ENCODE measurements at regions not wholly inside any gene's neighbourhood (a gene's known extent, or its start where the extent isn't known, plus 50 kb on each side); places are given as distances from the start of the nearest gene placed in this dataset.

- Mint-ChIP-seq H3K4me3 (no peak overlapping the region), H3K9me3 (peaks cover 14% of the 10 kb centered on the region), H3K4me1 (peaks cover 3% of the 10 kb centered on the region), H3K27me3 (ENCODE audit: low read depth) (no peaks in the 10 kb centered on the region), H3K36me3 (peaks cover 11% of the 10 kb centered on the region), H3K27ac (no peak overlapping the region)
- no peak for TF ChIP-seq ZNF263 (CRISPR knock-in tag; IDR thresholded peaks at IDR 0.05; ENCODE audit: low read depth)
- no peak for TF ChIP-seq IRF1 (CRISPR knock-in tag; IDR thresholded peaks at IDR 0.05)
- no peak for TF ChIP-seq ELF4 (CRISPR knock-in tag; IDR thresholded peaks at IDR 0.05; ENCODE audit: low read depth)
- no peak for TF ChIP-seq ZNF532 (CRISPR knock-in tag; IDR thresholded peaks at IDR 0.05; ENCODE audit: borderline replicate concordance)
- TF ChIP-seq ATF3 (CRISPR knock-in tag; conservative IDR thresholded peaks at IDR 0.05), result no peak
- no peak for TF ChIP-seq SP1 (CRISPR knock-in tag; conservative IDR thresholded peaks at IDR 0.05)
- no peak for TF ChIP-seq ATF1 (CRISPR knock-in tag; IDR thresholded peaks at IDR 0.05)
- no peak for TF ChIP-seq E2F5 (CRISPR knock-in tag; IDR thresholded peaks at IDR 0.05)
- no peak for TF ChIP-seq CREM (CRISPR knock-in tag; IDR thresholded peaks at IDR 0.05)
- no peak for TF ChIP-seq ZNF232 (CRISPR knock-in tag; IDR thresholded peaks at IDR 0.05)
- TF ChIP-seq ZBTB43 (CRISPR knock-in tag; IDR thresholded peaks at IDR 0.05), result no peak
- TF ChIP-seq SOX15 (CRISPR knock-in tag; IDR thresholded peaks at IDR 0.05), result no peak
- TF ChIP-seq STAT6 (CRISPR knock-in tag; conservative IDR thresholded peaks at IDR 0.05; ENCODE audit: low read depth), result no peak
- TF ChIP-seq, protein P1, sequence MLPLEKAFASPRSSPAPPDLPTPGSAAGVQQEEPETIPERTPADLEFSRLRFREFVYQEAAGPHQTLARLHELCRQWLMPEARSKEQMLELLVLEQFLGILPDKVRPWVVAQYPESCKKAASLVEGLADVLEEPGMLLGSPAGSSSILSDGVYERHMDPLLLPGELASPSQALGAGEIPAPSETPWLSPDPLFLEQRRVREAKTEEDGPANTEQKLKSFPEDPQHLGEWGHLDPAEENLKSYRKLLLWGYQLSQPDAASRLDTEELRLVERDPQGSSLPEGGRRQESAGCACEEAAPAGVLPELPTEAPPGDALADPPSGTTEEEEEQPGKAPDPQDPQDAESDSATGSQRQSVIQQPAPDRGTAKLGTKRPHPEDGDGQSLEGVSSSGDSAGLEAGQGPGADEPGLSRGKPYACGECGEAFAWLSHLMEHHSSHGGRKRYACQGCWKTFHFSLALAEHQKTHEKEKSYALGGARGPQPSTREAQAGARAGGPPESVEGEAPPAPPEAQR (CRISPR knock-in tag; IDR thresholded peaks at IDR 0.05), result no peak
- TF ChIP-seq HMGXB4 (CRISPR knock-in tag; IDR thresholded peaks at IDR 0.05), result no peak
- no peak for TF ChIP-seq MLX (CRISPR knock-in tag; IDR thresholded peaks at IDR 0.05)
- TF ChIP-seq ZNF317 (CRISPR knock-in tag; IDR thresholded peaks at IDR 0.05; ENCODE audit: borderline replicate concordance, low read depth), result no peak
- POLR2A ChIA-PET, result no interaction called here
- ATAC-seq (no peak), DNase-seq (ENCODE audit: low spot score) (no peak)
- CTCF ChIA-PET, result no interaction called here
Observed at GRCh38 chr4:133372699-133373098, 223.6 kb downstream of the PCDH10 start.

Measured in WTC11 (cell line).